ENCODE measurements at regions not wholly inside any gene's neighbourhood (a gene's known extent, or its start where the extent isn't known, plus 50 kb on each side); places are given as distances from the start of the nearest gene placed in this dataset.

DNA sequence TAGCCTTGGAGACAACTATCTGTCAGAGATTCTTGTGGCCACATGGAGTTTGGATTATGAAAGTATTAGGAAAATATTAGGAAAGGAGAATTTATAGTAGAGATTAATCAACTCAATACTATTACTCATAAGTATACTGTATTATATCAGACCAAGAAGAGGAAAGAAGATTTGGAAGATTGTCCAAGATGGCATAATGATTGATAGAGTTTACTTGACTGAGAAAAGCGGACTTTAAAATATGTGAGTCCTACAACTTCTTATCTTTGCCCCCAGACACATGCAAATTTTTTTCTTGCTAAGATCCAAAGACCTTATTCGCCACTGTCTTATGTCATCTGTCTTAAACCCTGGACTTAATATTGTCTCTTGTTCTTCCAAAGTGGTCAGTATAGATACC lies 54.8 kb upstream of the SHISA3 start:
- H3K36me3 ChIP-seq (ENCODE audit: control insufficient read depth, insufficient read depth, low read length) = no peaks in the 10 kb centered on the region
- DNase-seq (ENCODE audit: low read depth) = no peak
- no peaks in the 10 kb centered on the region for H3K27me3 ChIP-seq (ENCODE audit: control insufficient read depth, insufficient read depth, low read length)
- H3K4me3 ChIP-seq (ENCODE audit: low read depth, low read length) = no peak overlapping the region
- TF ChIP-seq, protein P1, sequence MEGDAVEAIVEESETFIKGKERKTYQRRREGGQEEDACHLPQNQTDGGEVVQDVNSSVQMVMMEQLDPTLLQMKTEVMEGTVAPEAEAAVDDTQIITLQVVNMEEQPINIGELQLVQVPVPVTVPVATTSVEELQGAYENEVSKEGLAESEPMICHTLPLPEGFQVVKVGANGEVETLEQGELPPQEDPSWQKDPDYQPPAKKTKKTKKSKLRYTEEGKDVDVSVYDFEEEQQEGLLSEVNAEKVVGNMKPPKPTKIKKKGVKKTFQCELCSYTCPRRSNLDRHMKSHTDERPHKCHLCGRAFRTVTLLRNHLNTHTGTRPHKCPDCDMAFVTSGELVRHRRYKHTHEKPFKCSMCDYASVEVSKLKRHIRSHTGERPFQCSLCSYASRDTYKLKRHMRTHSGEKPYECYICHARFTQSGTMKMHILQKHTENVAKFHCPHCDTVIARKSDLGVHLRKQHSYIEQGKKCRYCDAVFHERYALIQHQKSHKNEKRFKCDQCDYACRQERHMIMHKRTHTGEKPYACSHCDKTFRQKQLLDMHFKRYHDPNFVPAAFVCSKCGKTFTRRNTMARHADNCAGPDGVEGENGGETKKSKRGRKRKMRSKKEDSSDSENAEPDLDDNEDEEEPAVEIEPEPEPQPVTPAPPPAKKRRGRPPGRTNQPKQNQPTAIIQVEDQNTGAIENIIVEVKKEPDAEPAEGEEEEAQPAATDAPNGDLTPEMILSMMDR (IDR thresholded peaks at IDR 0.05; ENCODE audit: insufficient read depth, low read length, poor library complexity, severe bottlenecking) = no peak

DNA sequence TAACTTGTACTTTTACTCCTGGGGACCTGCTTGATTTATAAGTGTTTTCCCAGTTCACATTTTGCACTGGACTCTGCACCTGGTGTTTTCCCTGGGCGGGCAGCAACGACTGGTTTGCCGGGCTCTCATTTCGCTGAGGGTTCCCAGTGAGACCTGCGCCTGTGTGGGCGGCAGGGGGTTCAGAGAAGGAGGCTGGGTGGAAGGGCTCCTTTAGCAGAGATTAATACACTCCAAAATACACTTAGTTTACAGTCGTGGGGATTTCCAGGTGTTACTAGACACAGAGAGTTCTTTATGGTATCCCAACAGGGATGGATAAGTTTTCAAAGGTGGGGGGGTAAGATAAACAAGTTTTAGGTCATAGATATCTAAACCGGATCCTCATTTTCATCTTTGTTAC lies 53.0 kb upstream of the SHISA3 start:
- H3K36me3 ChIP-seq (ENCODE audit: control insufficient read depth, insufficient read depth, low read length) = no peaks in the 10 kb centered on the region
- TF ChIP-seq, protein P1 (IDR thresholded peaks at IDR 0.05; ENCODE audit: insufficient read depth, low read length, poor library complexity, severe bottlenecking) = no peak
- no peak for DNase-seq (ENCODE audit: low read depth)
- no peak overlapping the region for H3K4me3 ChIP-seq (ENCODE audit: low read depth, low read length)
- H3K27me3 ChIP-seq (ENCODE audit: control insufficient read depth, insufficient read depth, low read length) = no peaks in the 10 kb centered on the region

DNA sequence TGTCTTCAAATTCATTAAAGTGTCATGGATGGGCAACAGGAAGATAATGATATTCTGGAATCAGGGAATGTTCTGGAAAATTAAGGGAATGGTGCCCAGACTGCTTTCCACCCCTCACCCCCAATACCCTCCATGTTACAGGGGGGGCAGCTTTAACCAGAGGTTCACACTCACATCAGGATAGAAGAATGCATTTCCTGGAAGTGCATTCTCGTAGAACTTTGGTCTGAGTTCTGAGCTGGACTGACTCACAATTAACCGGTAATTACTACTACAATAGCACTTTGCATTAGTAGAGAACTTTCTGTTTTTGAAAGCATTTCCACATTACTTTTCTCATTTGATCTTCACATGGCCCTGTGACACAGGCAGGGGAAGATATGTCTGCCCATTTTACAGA lies 52.5 kb upstream of the SHISA3 start:
- Histone ChIP-seq H3K4me3 (ENCODE audit: low read depth, low read length) (no peak overlapping the region), H3K36me3 (ENCODE audit: control insufficient read depth, insufficient read depth, low read length) (no peaks in the 10 kb centered on the region), H3K27me3 (ENCODE audit: control insufficient read depth, insufficient read depth, low read length) (no peaks in the 10 kb centered on the region)
- DNase-seq (ENCODE audit: low read depth) = no peak
- TF ChIP-seq, protein P1 (IDR thresholded peaks at IDR 0.05; ENCODE audit: insufficient read depth, low read length, poor library complexity, severe bottlenecking) = no peak

DNA sequence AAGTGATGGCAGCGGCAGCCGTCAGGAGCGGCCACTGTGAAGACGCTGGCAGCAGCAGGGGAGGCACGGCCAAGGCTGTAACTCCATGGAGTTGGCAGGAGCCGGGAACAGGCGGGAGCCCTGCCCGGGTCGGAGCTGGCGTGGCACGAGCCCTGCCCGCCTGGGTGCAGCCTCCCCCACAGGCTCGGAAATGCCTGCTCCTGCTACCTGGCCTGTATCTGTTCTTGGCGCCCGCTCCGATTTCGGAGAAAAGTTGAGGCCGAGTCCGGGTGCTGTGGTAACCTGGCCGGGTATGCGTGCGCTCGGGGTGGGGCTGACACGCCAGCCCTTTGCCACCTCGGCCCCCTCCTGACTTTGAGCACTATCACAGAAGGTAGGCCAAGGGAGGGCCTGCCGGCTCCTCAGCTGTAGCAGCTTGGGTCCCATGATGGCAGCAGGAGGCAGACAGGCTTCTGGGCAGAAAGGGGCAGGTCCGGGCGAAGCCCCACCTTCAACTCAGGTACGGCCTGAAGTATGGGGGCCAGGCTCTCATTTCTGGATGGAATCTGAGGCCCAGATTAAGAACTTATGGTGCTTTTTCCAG lies 51.2 kb upstream of the SHISA3 start:
- DNase-seq (ENCODE audit: low read depth) = no peak
- Histone ChIP-seq H3K36me3 (ENCODE audit: control insufficient read depth, insufficient read depth, low read length) (no peaks in the 10 kb centered on the region), H3K4me3 (ENCODE audit: low read depth, low read length) (no peak overlapping the region)

DNA sequence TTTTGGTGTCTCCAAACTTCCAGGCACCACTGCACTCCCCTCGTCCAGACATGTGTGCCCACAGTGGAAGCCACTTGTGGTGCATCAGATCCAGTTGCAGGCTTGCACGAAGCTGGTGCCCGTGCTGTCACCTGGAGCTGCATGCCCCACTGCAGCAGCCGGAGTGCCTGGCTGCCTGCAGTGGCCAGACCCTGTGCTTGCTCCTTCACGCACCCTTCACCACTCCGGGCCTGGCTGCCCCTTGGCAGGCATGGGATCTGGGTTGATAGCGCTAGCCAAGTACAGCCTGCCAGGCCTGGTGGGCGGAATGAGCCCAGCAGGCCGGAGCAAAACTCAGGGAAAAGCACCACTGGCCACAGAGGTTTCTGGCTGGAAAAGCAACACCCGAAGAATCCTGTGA lies 50.2 kb upstream of the SHISA3 start:
- H3K36me3 ChIP-seq (ENCODE audit: control insufficient read depth, insufficient read depth, low read length) = no peaks in the 10 kb centered on the region
- no peaks in the 10 kb centered on the region for H3K27me3 ChIP-seq (ENCODE audit: control insufficient read depth, insufficient read depth, low read length)
- TF ChIP-seq, protein P1 (IDR thresholded peaks at IDR 0.05; ENCODE audit: insufficient read depth, low read length, poor library complexity, severe bottlenecking) = no peak
- DNase-seq (ENCODE audit: low read depth) = no peak
- no peak overlapping the region for H3K4me3 ChIP-seq (ENCODE audit: low read depth, low read length)

More for the DNA sequence above, 51.2 kb upstream of the SHISA3 start:
- no peaks in the 10 kb centered on the region for H3K27me3 ChIP-seq (ENCODE audit: control insufficient read depth, insufficient read depth, low read length)
- TF ChIP-seq, protein P1 (IDR thresholded peaks at IDR 0.05; ENCODE audit: insufficient read depth, low read length, poor library complexity, severe bottlenecking) = no peak
